Liver (tissue), 8 donors: ENCODE measurements at regions not wholly inside any gene's neighbourhood (a gene's known extent, or its start where the extent isn't known, plus 50 kb on each side); places are given as distances from the start of the nearest gene placed in this dataset.

Source experiments
- DNase-seq: peaks from one replicate; pipeline ENCODE4 v3.0.0-alpha.2; 2017; ENCODE audit warnings: low spot score
- H3K27ac ChIP-seq, 2 donors: one replicate each; pipeline ENCODE4 v1.7.0; 2013; ENCODE audit warnings: inconsistent platforms in 2 of 2, low read length in 2 of 2, control low read depth in 1 of 2, low read depth in 1 of 2, mild to moderate bottlenecking in 1 of 2
- H3K27me3 ChIP-seq, 4 donors: one replicate each; pipeline versions ENCODE4 v1.6.1 to v1.7.0; 2013; ENCODE audit warnings: low read length in 3 of 4, inconsistent platforms in 1 of 4, mild to moderate bottlenecking in 1 of 4, moderate library complexity in 1 of 4; ENCODE audit not compliant: control insufficient read depth in 4 of 4, insufficient read depth in 4 of 4
- H3K36me3 ChIP-seq, 4 donors: one replicate each; pipeline versions ENCODE4 v1.6.1 to v1.7.0; 2013; ENCODE audit warnings: low read length in 3 of 4, mild to moderate bottlenecking in 3 of 4, low read depth in 1 of 4, moderate library complexity in 1 of 4; ENCODE audit not compliant: control insufficient read depth in 4 of 4, insufficient read depth in 3 of 4
- H3K4me1 ChIP-seq, 4 donors: one replicate each; pipeline versions ENCODE4 v1.6.1 to v1.7.0; 2013; ENCODE audit warnings: low read length in 3 of 4, mild to moderate bottlenecking in 3 of 4, moderate library complexity in 1 of 4; ENCODE audit not compliant: control insufficient read depth in 4 of 4, insufficient read depth in 4 of 4
- H3K4me3 ChIP-seq, 3 donors: one replicate each; pipeline versions ENCODE4 v1.6.1 to v1.7.0; 2013; ENCODE audit warnings: low read length in 3 of 3, control low read depth in 1 of 3, low read depth in 1 of 3, mild to moderate bottlenecking in 1 of 3
- H3K9ac ChIP-seq, 2 donors: one replicate each; pipeline ENCODE4 v1.7.0; 2013; ENCODE audit warnings: low read length in 2 of 2, mild to moderate bottlenecking in 2 of 2, moderate library complexity in 2 of 2, control low read depth in 1 of 2, low read depth in 1 of 2
- H3K9me3 ChIP-seq, 4 donors: one replicate each; pipeline versions ENCODE4 v1.6.1 to v1.7.0; 2013; ENCODE audit warnings: low read length in 3 of 4; ENCODE audit not compliant: control insufficient read depth in 4 of 4
- ATF3 ChIP-seq: IDR thresholded peaks from 2 replicates; pipeline ENCODE4 v1.6.1; 2016; ENCODE audit warnings: antibody characterized with exemption
- CTCF ChIP-seq: fragments of 150-350 bp; IDR thresholded peaks from 2 replicates; pipeline ENCODE4 v1.5.1; 2017; ENCODE audit warnings: improper control_type of control experiment, low read depth, low read length; ENCODE audit not compliant: missing input control
- EGR1 ChIP-seq, 2 donors: IDR thresholded peaks; 2 replicates each; pipeline ENCODE4 v1.6.1; 2016 to 2018; ENCODE audit warnings: antibody characterized with exemption in 2 of 2, low read depth in 2 of 2
- FOXA2 ChIP-seq: IDR thresholded peaks from 2 replicates; pipeline ENCODE4 v1.6.1; 2016; ENCODE audit warnings: antibody characterized with exemption
- GABPA ChIP-seq, 2 donors: IDR thresholded peaks in 1 of 2; conservative IDR thresholded peaks in 1 of 2; 2 replicates each; pipeline ENCODE4 v1.6.1; 2016; ENCODE audit warnings: antibody characterized with exemption in 2 of 2, mild to moderate bottlenecking in 1 of 2, moderate library complexity in 1 of 2
- HNF4A ChIP-seq, 2 donors: conservative IDR thresholded peaks; 2 replicates each; pipeline ENCODE4 v1.6.1; 2016; ENCODE audit warnings: antibody characterized with exemption in 2 of 2, mild to moderate bottlenecking in 2 of 2
- JUND ChIP-seq, 2 donors: IDR thresholded peaks; 2 replicates each; pipeline ENCODE4 v1.6.1; 2016; ENCODE audit warnings: antibody characterized with exemption in 2 of 2
- MAX ChIP-seq: IDR thresholded peaks from 2 replicates; pipeline ENCODE4 v1.6.1; 2016; ENCODE audit warnings: antibody characterized with exemption
- NR2F2 ChIP-seq: IDR thresholded peaks from 2 replicates; pipeline ENCODE4 v1.6.1; 2016; ENCODE audit warnings: antibody characterized with exemption
- REST ChIP-seq: IDR thresholded peaks from 2 replicates; pipeline ENCODE4 v1.6.1; 2016; ENCODE audit warnings: antibody characterized with exemption, mild to moderate bottlenecking
- TAF1 ChIP-seq: conservative IDR thresholded peaks from 2 replicates; pipeline ENCODE4 v1.6.1; 2016; ENCODE audit warnings: antibody characterized with exemption, mild to moderate bottlenecking
- ZBTB33 ChIP-seq: IDR thresholded peaks from 2 replicates; pipeline ENCODE4 v1.6.1; 2016; ENCODE audit warnings: antibody characterized with exemption
- WGBS: extraction: QIAGEN DNeasy Blood & Tissue Kit; methylation state at CpG from one replicate; pipeline ENCODE4 v1.1.7; 2013; 5-methylcytosine and 5-hydroxymethylcytosine counted together
- donor health status: healthy.
- donor health status: healthy.
- donor health status: healthy.
- donor health status: healthy.
- donor health status: healthy.

GRCh38 chr10:31102421-31102820 is 70.8 kb upstream of the ZNF438 start (continued):
- TF ChIP-seq MAX (no peak), FOXA2 (no peak), JUND (IDR thresholded peaks at IDR 0.05) (no peak), ZBTB33 (no peak)

GRCh38 chr10:31103112-31103511 is 71.4 kb upstream of the ZNF438 start:
- H3K27ac ChIP-seq = no peak overlapping the region
- 80% methylated on average over 3 of the region's 3 CpGs for WGBS
- H3K36me3 ChIP-seq = no peaks in the 10 kb centered on the region
- no peaks in the 10 kb centered on the region for H3K9me3 ChIP-seq
- TF ChIP-seq HNF4A (conservative IDR thresholded peaks at IDR 0.05) = no peak
- no peak for TF ChIP-seq EGR1 (IDR thresholded peaks at IDR 0.05; ENCODE audit: low read depth in 2 of 2)
- no peak for TF ChIP-seq NR2F2
- no peak for TF ChIP-seq MAX
- no peak for TF ChIP-seq JUND (IDR thresholded peaks at IDR 0.05)
- TF ChIP-seq CTCF = no peak
- TF ChIP-seq ATF3 = no peak
- TF ChIP-seq TAF1 = no peak
- TF ChIP-seq REST = no peak
- TF ChIP-seq GABPA (IDR thresholded peaks at IDR 0.05 in 1 of 2, conservative IDR thresholded peaks at IDR 0.05 in 1 of 2) = no peak
- no peak for TF ChIP-seq ZBTB33
- H3K9ac ChIP-seq = no peak overlapping the region
- no peaks in the 10 kb centered on the region for H3K4me1 ChIP-seq
- no peak for DNase-seq
- no peak overlapping the region for H3K4me3 ChIP-seq
- no peaks in the 10 kb centered on the region for H3K27me3 ChIP-seq
